K562 (cell line): ENCODE measurements at regions not wholly inside any gene's neighbourhood (a gene's known extent, or its start where the extent isn't known, plus 50 kb on each side); places are given as distances from the start of the nearest gene placed in this dataset.

ENCODE experiments used
- FOXA1 ChIP-seq: fragments of 450-650 bp; IDR thresholded peaks from 2 replicates; pipeline ENCODE4 v1.6.1; 2016; ENCODE audit warnings: mild to moderate bottlenecking, borderline replicate concordance
- MECOM ChIP-seq: fragments of 250-450 bp; sonication (Bioruptor Pico); IDR thresholded peaks from 2 replicates; pipeline ENCODE4 v1.8.0; 2022; ENCODE audit warnings: inconsistent platforms
- MXI1 ChIP-seq: IDR thresholded peaks from 2 replicates; pipeline ENCODE4 v1.6.1; 2011; ENCODE audit warnings: low read depth, mild to moderate bottlenecking, improper control_type of control experiment, low read length
- ZNF282 ChIP-seq: sonication (generic); formaldehyde crosslinking; IDR thresholded peaks from 2 replicates; pipeline ENCODE4 v1.8.1; 2023; ENCODE audit warnings: missing genetic modification reagents
- TF ChIP-seq, protein P1 (sequence below): sonication (generic); formaldehyde crosslinking; IDR thresholded peaks from 2 replicates; pipeline ENCODE4 v1.8.0; 2023; ENCODE audit warnings: missing genetic modification reagents, mild to moderate bottlenecking, borderline replicate concordance
- TF ChIP-seq, protein P2 (sequence below): fragments of 250-450 bp; sonication (Bioruptor Pico); IDR thresholded peaks from 2 replicates; pipeline ENCODE4 v1.4.0; 2020; ENCODE audit warnings: mild to moderate bottlenecking, moderate library complexity, borderline replicate concordance
- TF ChIP-seq, protein P3 (sequence below): fragments of 250-450 bp; sonication (Bioruptor Pico); IDR thresholded peaks from 2 replicates; pipeline ENCODE4 v1.5.0; 2021; ENCODE audit warnings: mild to moderate bottlenecking, borderline replicate concordance

DNA sequence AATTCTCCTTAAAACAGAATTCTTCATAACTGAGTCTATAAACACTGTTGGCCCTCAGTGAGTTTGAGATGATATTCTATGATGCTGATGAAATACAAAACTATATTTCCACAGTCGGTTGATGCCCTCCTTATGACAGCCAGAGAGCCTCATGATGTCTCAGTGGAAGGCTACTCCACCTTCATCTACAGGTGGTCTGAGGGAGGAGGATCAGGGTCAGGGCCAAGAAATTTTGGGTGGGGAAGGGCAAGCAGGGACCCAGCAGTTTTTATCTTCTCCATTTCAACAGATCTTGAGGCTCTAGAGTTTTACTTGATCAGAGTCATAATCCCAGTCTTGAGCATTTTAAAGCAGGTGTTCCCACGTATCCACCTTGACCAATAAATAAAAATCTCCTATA is 90.8 kb downstream of the CCDC71L start (continued):
- TF ChIP-seq, protein P1, sequence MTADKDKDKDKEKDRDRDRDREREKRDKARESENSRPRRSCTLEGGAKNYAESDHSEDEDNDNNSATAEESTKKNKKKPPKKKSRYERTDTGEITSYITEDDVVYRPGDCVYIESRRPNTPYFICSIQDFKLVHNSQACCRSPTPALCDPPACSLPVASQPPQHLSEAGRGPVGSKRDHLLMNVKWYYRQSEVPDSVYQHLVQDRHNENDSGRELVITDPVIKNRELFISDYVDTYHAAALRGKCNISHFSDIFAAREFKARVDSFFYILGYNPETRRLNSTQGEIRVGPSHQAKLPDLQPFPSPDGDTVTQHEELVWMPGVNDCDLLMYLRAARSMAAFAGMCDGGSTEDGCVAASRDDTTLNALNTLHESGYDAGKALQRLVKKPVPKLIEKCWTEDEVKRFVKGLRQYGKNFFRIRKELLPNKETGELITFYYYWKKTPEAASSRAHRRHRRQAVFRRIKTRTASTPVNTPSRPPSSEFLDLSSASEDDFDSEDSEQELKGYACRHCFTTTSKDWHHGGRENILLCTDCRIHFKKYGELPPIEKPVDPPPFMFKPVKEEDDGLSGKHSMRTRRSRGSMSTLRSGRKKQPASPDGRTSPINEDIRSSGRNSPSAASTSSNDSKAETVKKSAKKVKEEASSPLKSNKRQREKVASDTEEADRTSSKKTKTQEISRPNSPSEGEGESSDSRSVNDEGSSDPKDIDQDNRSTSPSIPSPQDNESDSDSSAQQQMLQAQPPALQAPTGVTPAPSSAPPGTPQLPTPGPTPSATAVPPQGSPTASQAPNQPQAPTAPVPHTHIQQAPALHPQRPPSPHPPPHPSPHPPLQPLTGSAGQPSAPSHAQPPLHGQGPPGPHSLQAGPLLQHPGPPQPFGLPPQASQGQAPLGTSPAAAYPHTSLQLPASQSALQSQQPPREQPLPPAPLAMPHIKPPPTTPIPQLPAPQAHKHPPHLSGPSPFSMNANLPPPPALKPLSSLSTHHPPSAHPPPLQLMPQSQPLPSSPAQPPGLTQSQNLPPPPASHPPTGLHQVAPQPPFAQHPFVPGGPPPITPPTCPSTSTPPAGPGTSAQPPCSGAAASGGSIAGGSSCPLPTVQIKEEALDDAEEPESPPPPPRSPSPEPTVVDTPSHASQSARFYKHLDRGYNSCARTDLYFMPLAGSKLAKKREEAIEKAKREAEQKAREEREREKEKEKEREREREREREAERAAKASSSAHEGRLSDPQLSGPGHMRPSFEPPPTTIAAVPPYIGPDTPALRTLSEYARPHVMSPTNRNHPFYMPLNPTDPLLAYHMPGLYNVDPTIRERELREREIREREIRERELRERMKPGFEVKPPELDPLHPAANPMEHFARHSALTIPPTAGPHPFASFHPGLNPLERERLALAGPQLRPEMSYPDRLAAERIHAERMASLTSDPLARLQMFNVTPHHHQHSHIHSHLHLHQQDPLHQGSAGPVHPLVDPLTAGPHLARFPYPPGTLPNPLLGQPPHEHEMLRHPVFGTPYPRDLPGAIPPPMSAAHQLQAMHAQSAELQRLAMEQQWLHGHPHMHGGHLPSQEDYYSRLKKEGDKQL (CRISPR knock-in tag): no peak
- TF ChIP-seq ZNF282 (CRISPR knock-in tag) (no peak), MECOM (CRISPR knock-in tag) (peak; percentile 80), FOXA1 (no peak), MXI1 (no peak)
- TF ChIP-seq, protein P2, sequence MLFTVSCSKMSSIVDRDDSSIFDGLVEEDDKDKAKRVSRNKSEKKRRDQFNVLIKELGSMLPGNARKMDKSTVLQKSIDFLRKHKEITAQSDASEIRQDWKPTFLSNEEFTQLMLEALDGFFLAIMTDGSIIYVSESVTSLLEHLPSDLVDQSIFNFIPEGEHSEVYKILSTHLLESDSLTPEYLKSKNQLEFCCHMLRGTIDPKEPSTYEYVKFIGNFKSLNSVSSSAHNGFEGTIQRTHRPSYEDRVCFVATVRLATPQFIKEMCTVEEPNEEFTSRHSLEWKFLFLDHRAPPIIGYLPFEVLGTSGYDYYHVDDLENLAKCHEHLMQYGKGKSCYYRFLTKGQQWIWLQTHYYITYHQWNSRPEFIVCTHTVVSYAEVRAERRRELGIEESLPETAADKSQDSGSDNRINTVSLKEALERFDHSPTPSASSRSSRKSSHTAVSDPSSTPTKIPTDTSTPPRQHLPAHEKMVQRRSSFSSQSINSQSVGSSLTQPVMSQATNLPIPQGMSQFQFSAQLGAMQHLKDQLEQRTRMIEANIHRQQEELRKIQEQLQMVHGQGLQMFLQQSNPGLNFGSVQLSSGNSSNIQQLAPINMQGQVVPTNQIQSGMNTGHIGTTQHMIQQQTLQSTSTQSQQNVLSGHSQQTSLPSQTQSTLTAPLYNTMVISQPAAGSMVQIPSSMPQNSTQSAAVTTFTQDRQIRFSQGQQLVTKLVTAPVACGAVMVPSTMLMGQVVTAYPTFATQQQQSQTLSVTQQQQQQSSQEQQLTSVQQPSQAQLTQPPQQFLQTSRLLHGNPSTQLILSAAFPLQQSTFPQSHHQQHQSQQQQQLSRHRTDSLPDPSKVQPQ: no peak
- TF ChIP-seq, protein P3, sequence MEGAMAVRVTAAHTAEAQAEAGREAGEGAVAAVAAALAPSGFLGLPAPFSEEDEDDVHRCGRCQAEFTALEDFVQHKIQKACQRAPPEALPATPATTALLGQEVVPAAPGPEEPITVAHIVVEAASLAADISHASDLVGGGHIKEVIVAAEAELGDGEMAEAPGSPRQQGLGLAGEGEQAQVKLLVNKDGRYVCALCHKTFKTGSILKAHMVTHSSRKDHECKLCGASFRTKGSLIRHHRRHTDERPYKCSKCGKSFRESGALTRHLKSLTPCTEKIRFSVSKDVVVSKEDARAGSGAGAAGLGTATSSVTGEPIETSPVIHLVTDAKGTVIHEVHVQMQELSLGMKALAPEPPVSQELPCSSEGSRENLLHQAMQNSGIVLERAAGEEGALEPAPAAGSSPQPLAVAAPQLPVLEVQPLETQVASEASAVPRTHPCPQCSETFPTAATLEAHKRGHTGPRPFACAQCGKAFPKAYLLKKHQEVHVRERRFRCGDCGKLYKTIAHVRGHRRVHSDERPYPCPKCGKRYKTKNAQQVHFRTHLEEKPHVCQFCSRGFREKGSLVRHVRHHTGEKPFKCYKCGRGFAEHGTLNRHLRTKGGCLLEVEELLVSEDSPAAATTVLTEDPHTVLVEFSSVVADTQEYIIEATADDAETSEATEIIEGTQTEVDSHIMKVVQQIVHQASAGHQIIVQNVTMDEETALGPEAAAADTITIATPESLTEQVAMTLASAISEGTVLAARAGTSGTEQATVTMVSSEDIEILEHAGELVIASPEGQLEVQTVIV (CRISPR knock-in tag): 0 out of 2 replicates have a peak, but pooled peaks have one; percentile 8
